H1 (cell line): ENCODE measurements at regions not wholly inside any gene's neighbourhood (a gene's known extent, or its start where the extent isn't known, plus 50 kb on each side); places are given as distances from the start of the nearest gene placed in this dataset.

Experiments
- CTCF ChIA-PET: fragments of 300-600 bp; sonication (Branson Sonifier 250); formaldehyde crosslinking; loops from one replicate; lab custom pipeline; 2021; ENCODE audit not compliant: partially characterized antibody; lab: Charles Lee
- POLR2A ChIA-PET: fragments of 300-600 bp; sonication (Branson Sonifier 250); formaldehyde crosslinking; loops from one replicate; lab custom pipeline; 2021; ENCODE audit warnings: inconsistent platforms; ENCODE audit not compliant: partially characterized antibody; lab: Charles Lee
- DNase-seq, 2 experiments: peaks; one replicate each; pipeline versions ENCODE4 v3.0.0 to v3.0.0-alpha.2; 2010 to 2022; ENCODE audit warnings: low spot score in 2 of 2, low read depth in 1 of 2, mixed read lengths in 1 of 2
- FAIRE-seq: peaks from 2 replicates; lab custom pipeline; 2011; peaks lifted over from hg19 to GRCh38; lab: Jason Lieb, UNC
- H2AFZ ChIP-seq: 2 replicates; pipeline ENCODE4 v1.8.1; 2012; ENCODE audit warnings: low read length, inconsistent platforms
- H2AK5ac ChIP-seq: 2 replicates; pipeline ENCODE4 v1.6.1; 2013; ENCODE audit warnings: low read depth, low read length
- H2BK120ac ChIP-seq: replicated peaks from 2 replicates; pipeline ENCODE3; 2013; ENCODE audit warnings: low read depth, low read length, inconsistent platforms
- H2BK12ac ChIP-seq: 2 replicates; pipeline ENCODE4 v1.6.1; 2013; ENCODE audit warnings: low read depth, low read length
- H2BK15ac ChIP-seq: 2 replicates; pipeline ENCODE4 v1.6.1; 2013; ENCODE audit warnings: low read length
- H2BK20ac ChIP-seq: 2 replicates; pipeline ENCODE4 v1.6.1; 2013; ENCODE audit warnings: low read length
- H2BK5ac ChIP-seq: 2 replicates; pipeline ENCODE4 v1.6.1; 2013; ENCODE audit warnings: low read depth, low read length
- H3K14ac ChIP-seq: 2 replicates; pipeline ENCODE4 v1.6.1; 2013; ENCODE audit warnings: inconsistent platforms; ENCODE audit not compliant: insufficient read length
- H3K18ac ChIP-seq: 2 replicates; pipeline ENCODE4 v1.6.1; 2013; ENCODE audit warnings: low read length; ENCODE audit errors: extremely low read depth
- H3K23ac ChIP-seq: 2 replicates; pipeline ENCODE4 v1.6.1; 2013; ENCODE audit warnings: inconsistent platforms; ENCODE audit not compliant: insufficient read length
- H3K23me2 ChIP-seq: 2 replicates; pipeline ENCODE4 v1.6.1; 2013; ENCODE audit warnings: low read depth, low read length
- H3K27ac ChIP-seq: 2 replicates; pipeline ENCODE4 v1.6.1; 2011; ENCODE audit warnings: low read depth, low read length, inconsistent platforms
- H3K27me3 ChIP-seq, 4 experiments: replicated peaks in 1 of 4; 1 replicate in 1 of 4; 2 replicates in 3 of 4; pipeline versions ENCODE4 v1.6.1 to v1.8.1; 2011 to 2013; ENCODE audit warnings: low read length in 3 of 4, mild to moderate bottlenecking in 3 of 4, inconsistent platforms in 2 of 4, mixed read lengths in 2 of 4, moderate library complexity in 1 of 4; ENCODE audit not compliant: control insufficient read depth in 3 of 4, insufficient read depth in 3 of 4; ENCODE audit errors: extremely low read depth in 1 of 4
- H3K36me3 ChIP-seq, 4 experiments: 2 replicates each; pipeline versions ENCODE4 v1.6.1 to v1.8.1; 2011 to 2013; ENCODE audit warnings: mild to moderate bottlenecking in 4 of 4, low read length in 3 of 4, moderate library complexity in 2 of 4, control low read depth in 1 of 4, inconsistent platforms in 1 of 4; ENCODE audit not compliant: insufficient read depth in 4 of 4, control insufficient read depth in 2 of 4
- H3K4ac ChIP-seq: replicated peaks from 2 replicates; pipeline ENCODE3; 2013; ENCODE audit warnings: low read length, low read depth, mixed read lengths, inconsistent platforms; ENCODE audit not compliant: insufficient read length
- H3K4me1 ChIP-seq, 4 experiments: replicated peaks in 1 of 4; 1 replicate in 1 of 4; 2 replicates in 3 of 4; pipeline versions ENCODE4 v1.6.1 to v1.8.1; 2011 to 2013; ENCODE audit warnings: low read length in 3 of 4, inconsistent platforms in 2 of 4, mixed read lengths in 1 of 4; ENCODE audit not compliant: insufficient read depth in 4 of 4, control insufficient read depth in 3 of 4
- H3K4me2 ChIP-seq, 2 experiments: 2 replicates each; pipeline versions ENCODE4 v1.6.1 to v1.8.1; 2011 to 2013; ENCODE audit warnings: low read depth in 2 of 2, low read length in 2 of 2, control low read depth in 1 of 2, inconsistent platforms in 1 of 2, mild to moderate bottlenecking in 1 of 2; ENCODE audit not compliant: insufficient read depth in 1 of 2
- H3K4me3 ChIP-seq, 4 experiments: fragments of 200-600, 300-600 bp in 1 of 4; sonication (generic), shearing (Covaris generic), sonication (Bioruptor Twin) in 1 of 4; 2 replicates each; pipeline versions ENCODE4 v1.5.1 to v1.8.1; 2011 to 2016; ENCODE audit warnings: low read length in 4 of 4, low read depth in 3 of 4, control low read depth in 2 of 4, inconsistent platforms in 2 of 4, mild to moderate bottlenecking in 2 of 4, mixed read lengths in 1 of 4, moderate library complexity in 1 of 4; ENCODE audit not compliant: insufficient read depth in 2 of 4; ENCODE audit errors: extremely low read depth in 1 of 4
- H3K56ac ChIP-seq: replicated peaks from 2 replicates; pipeline ENCODE3; 2013; ENCODE audit warnings: low read depth, mild to moderate bottlenecking, mixed read lengths, low read length, inconsistent platforms; ENCODE audit not compliant: insufficient read length
- H3K79me1 ChIP-seq: 2 replicates; pipeline ENCODE4 v1.6.1; 2013; ENCODE audit warnings: low read depth, low read length, control low read depth
- H3K79me2 ChIP-seq, 2 experiments: 2 replicates each; pipeline versions ENCODE4 v1.6.1 to v1.8.1; 2012 to 2013; ENCODE audit warnings: low read length in 2 of 2, mild to moderate bottlenecking in 2 of 2, inconsistent platforms in 1 of 2; ENCODE audit not compliant: insufficient read depth in 2 of 2, control insufficient read depth in 1 of 2
- H3K9ac ChIP-seq, 4 experiments: replicated peaks in 1 of 4; 1 replicate in 1 of 4; 2 replicates in 3 of 4; pipeline versions ENCODE4 v1.6.1 to v1.8.1; 2011 to 2013; ENCODE audit warnings: low read depth in 3 of 4, low read length in 3 of 4, control low read depth in 2 of 4, mild to moderate bottlenecking in 2 of 4, moderate library complexity in 2 of 4, inconsistent platforms in 1 of 4; ENCODE audit errors: extremely low read depth in 1 of 4
- H3K9me3 ChIP-seq, 2 experiments: 2 replicates each; pipeline versions ENCODE4 v1.6.1 to v1.8.1; 2012 to 2013; ENCODE audit warnings: mild to moderate bottlenecking in 2 of 2, moderate library complexity in 2 of 2, control low read depth in 1 of 2, inconsistent platforms in 1 of 2, low read depth in 1 of 2, low read length in 1 of 2, mixed read lengths in 1 of 2; ENCODE audit not compliant: insufficient read depth in 2 of 2
- H4K20me1 ChIP-seq, 2 experiments: replicated peaks in 1 of 2; 2 replicates each; pipeline versions ENCODE3 to v1.8.1; 2011 to 2013; ENCODE audit warnings: inconsistent platforms in 2 of 2, low read length in 2 of 2, mild to moderate bottlenecking in 1 of 2; ENCODE audit not compliant: insufficient read depth in 2 of 2, control insufficient read depth in 1 of 2
- H4K5ac ChIP-seq: 2 replicates; pipeline ENCODE4 v1.6.1; 2013; ENCODE audit warnings: low read length, low read depth, mixed read lengths, inconsistent platforms; ENCODE audit not compliant: insufficient read length
- H4K8ac ChIP-seq: 2 replicates; pipeline ENCODE4 v1.8.0; 2013; ENCODE audit warnings: mild to moderate bottlenecking, moderate library complexity, low read length, inconsistent platforms; ENCODE audit not compliant: insufficient read depth; ENCODE audit errors: extremely low read depth
- H4K91ac ChIP-seq: replicated peaks from 2 replicates; pipeline ENCODE3; 2013; ENCODE audit warnings: low read length, mixed read lengths, inconsistent platforms; ENCODE audit not compliant: insufficient read length
- BCL11A ChIP-seq, 2 experiments: IDR thresholded peaks; one replicate each; pipeline ENCODE4 v1.6.1; 2011; ENCODE audit warnings: low read depth in 2 of 2, low read length in 2 of 2, mild to moderate bottlenecking in 2 of 2
- BRCA1 ChIP-seq: IDR thresholded peaks from 2 replicates; pipeline ENCODE4 v1.6.1; 2012; ENCODE audit warnings: low read depth, low read length, improper control_type of control experiment
- CBX8 ChIP-seq: fragments of 300-800, 300-1000 bp; sonication (generic); IDR thresholded peaks from 2 replicates; pipeline ENCODE4 v1.7.1; 2016; ENCODE audit warnings: low read depth, low read length, borderline replicate concordance
- CTBP2 ChIP-seq: IDR thresholded peaks from 2 replicates; pipeline ENCODE4 v1.7.0; 2011; ENCODE audit warnings: borderline replicate concordance, mild to moderate bottlenecking, moderate library complexity, mixed read lengths, low read length; ENCODE audit not compliant: insufficient read depth, insufficient read length
- GTF2F1 ChIP-seq: IDR thresholded peaks from 2 replicates; pipeline ENCODE4 v1.6.1; 2012; ENCODE audit warnings: low read depth, low read length, improper control_type of control experiment, borderline replicate concordance
- HDAC6 ChIP-seq: IDR thresholded peaks from one replicate; pipeline ENCODE4 v1.7.1; 2012; ENCODE audit warnings: low read depth, mild to moderate bottlenecking, inconsistent platforms, low read length, moderate library complexity
- KDM1A ChIP-seq: fragments of 200-600, 300-600 bp; sonication (generic); IDR thresholded peaks from 2 replicates; pipeline ENCODE4 v1.7.1; 2016; ENCODE audit warnings: mild to moderate bottlenecking, low read length, borderline replicate concordance
- KDM5A ChIP-seq: fragments of 200-600 bp; IDR thresholded peaks from 2 replicates; pipeline ENCODE4 v1.7.1; 2012; ENCODE audit warnings: mild to moderate bottlenecking, low read length, inconsistent platforms, mixed read lengths
- POLR2AphosphoS5 ChIP-seq: IDR thresholded peaks from 2 replicates; pipeline ENCODE4 v1.6.1; 2011; ENCODE audit warnings: low read depth, low read length
- SIX5 ChIP-seq: IDR thresholded peaks from 2 replicates; pipeline ENCODE4 v1.6.1; 2011; ENCODE audit warnings: mild to moderate bottlenecking, low read depth, low read length
- SP1 ChIP-seq: IDR thresholded peaks from 2 replicates; pipeline ENCODE4 v1.6.1; 2011; ENCODE audit warnings: low read depth, low read length
- SUZ12 ChIP-seq: fragments of 200-600 bp; sonication (generic); IDR thresholded peaks from 2 replicates; pipeline ENCODE4 v1.6.1; 2012; ENCODE audit warnings: mild to moderate bottlenecking, inconsistent platforms, low read length, moderate library complexity, mixed read lengths
- TEAD4 ChIP-seq: IDR thresholded peaks from 2 replicates; pipeline ENCODE4 v1.6.1; 2012; ENCODE audit warnings: low read depth, low read length, inconsistent platforms, mixed read lengths
- WGBS, 2 experiments: shearing (Covaris generic) in 1 of 2; methylation state at CpG; one replicate each; pipeline versions ENCODE4 v1.1.6 to v1.1.7; 2013 to 2015; ENCODE audit warnings: low lambda C conversion rate in 2 of 2, mixed read lengths in 2 of 2, inconsistent platforms in 1 of 2, low coverage in 1 of 2, missing lambda C conversion rate in 1 of 2; ENCODE audit not compliant: insufficient replicate concordance in 2 of 2, insufficient coverage in 1 of 2, insufficient read length in 1 of 2; ENCODE audit errors: extremely low coverage in 1 of 2, missing lambda C conversion rate in 1 of 2; 5-methylcytosine and 5-hydroxymethylcytosine counted together
- TF ChIP-seq, protein P1 (sequence below): IDR thresholded peaks from 2 replicates; pipeline ENCODE4 v1.6.1; 2011; ENCODE audit warnings: low read depth, mild to moderate bottlenecking, low read length; ENCODE audit not compliant: insufficient read depth
- TF ChIP-seq, protein P2 (sequence below): IDR thresholded peaks from 2 replicates; pipeline ENCODE4 v1.6.1; 2012; ENCODE audit warnings: inconsistent platforms

DNA sequence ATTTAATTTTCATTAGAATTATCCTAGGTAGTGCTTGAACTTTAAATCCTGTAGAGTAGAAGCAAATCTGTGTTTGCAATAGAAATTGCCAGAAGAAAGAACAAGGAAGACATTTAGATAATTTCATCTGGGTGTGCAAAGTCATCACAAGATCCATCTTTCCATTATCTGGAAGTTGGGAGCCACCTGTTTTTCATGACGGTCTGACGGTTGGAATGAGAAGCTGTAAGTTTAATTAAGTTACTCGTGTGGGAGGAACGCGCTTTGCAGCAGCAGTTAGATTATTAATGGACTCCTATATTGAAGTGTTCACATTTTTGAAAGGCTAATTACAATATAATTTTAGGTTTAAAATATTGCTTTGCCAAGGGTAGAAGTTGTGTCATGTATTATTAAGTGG, 69.9 kb upstream of the PARD3B start:
- Histone ChIP-seq H3K4me2 (no peak overlapping the region), H4K20me1 (no peaks in the 10 kb centered on the region), H3K9me3 (no peaks in the 10 kb centered on the region), H3K27ac (no peak overlapping the region), H3K4me1 (no peaks in the 10 kb centered on the region), H2BK120ac (no peak overlapping the region), H2BK20ac (no peak overlapping the region), H3K9ac (no peak overlapping the region), H3K4ac (no peak overlapping the region), H2BK5ac (no peak overlapping the region), H4K91ac (no peak overlapping the region), H2AK5ac (no peak overlapping the region), H3K79me1 (no peaks in the 10 kb centered on the region), H3K23ac (no peak overlapping the region), H4K5ac (no peak overlapping the region), H3K23me2 (no peaks in the 10 kb centered on the region), H3K79me2 (no peaks in the 10 kb centered on the region), H2AFZ (no peak overlapping the region), H2BK15ac (no peak overlapping the region), H3K14ac (no peak overlapping the region), H3K36me3 (no peaks in the 10 kb centered on the region), H4K8ac (no peak overlapping the region), H3K56ac (no peak overlapping the region), H3K4me3 (no peak overlapping the region), H2BK12ac (no peak overlapping the region), H3K18ac (no peak overlapping the region), H3K27me3 (no peaks in the 10 kb centered on the region)
- DNase-seq (no peak), FAIRE-seq (no peak)
- WGBS, 2 experiments, result 91% methylated on average over 5 of the region's 5 CpGs; no CpG with 5 or more reads in 1 of the 2 experiments
- CTCF ChIA-PET, result interaction anchor here (0.6 kb wide), 1 partner anchor 490 kb away, joined by 4 read pairs; no protein-coding TSS in a partner anchor
- POLR2A ChIA-PET, result no interaction called here
- TF ChIP-seq TEAD4 (no peak), GTF2F1 (no peak), SP1 (no peak), KDM1A (no peak), POLR2AphosphoS5 (no peak), BRCA1 (no peak), BCL11A (IDR thresholded peaks at IDR 0.05; ENCODE audit: low read depth in 2 of 2, low read length in 2 of 2) (no peak), KDM5A (no peak), SUZ12 (no peak), SIX5 (no peak), CTBP2 (no peak), CBX8 (no peak), HDAC6 (no peak)
- TF ChIP-seq, protein P1, sequence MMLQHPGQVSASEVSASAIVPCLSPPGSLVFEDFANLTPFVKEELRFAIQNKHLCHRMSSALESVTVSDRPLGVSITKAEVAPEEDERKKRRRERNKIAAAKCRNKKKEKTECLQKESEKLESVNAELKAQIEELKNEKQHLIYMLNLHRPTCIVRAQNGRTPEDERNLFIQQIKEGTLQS, result no peak
- TF ChIP-seq, protein P2, sequence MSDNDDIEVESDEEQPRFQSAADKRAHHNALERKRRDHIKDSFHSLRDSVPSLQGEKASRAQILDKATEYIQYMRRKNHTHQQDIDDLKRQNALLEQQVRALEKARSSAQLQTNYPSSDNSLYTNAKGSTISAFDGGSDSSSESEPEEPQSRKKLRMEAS, result no peak
